ENCODE measurements at regions not wholly inside any gene's neighbourhood (a gene's known extent, or its start where the extent isn't known, plus 50 kb on each side); places are given as distances from the start of the nearest gene placed in this dataset.
"Not testable (repeated sequence)": the region's sequence is repeated elsewhere in the genome, so short reads cannot be mapped to it uniquely, and the experiment has no call there.

- no peak for DNase-seq (ENCODE audit: low spot score)
- no peak overlapping the region for H3K4me3 Mint-ChIP-seq
- no peaks in the 10 kb centered on the region for H3K36me3 Mint-ChIP-seq (ENCODE audit: low read depth)
- H3K27me3 Mint-ChIP-seq (ENCODE audit: low read depth) = no peaks in the 10 kb centered on the region
- no peaks in the 10 kb centered on the region for H3K4me1 Mint-ChIP-seq (ENCODE audit: low read depth)
- H3K27ac Mint-ChIP-seq = no peak overlapping the region
- peaks cover 27% of the 10 kb centered on the region for H3K9me3 Mint-ChIP-seq
These were observed 165.9 kb upstream of the ARHGAP5 start for GRCh38 chr14:31911160-31911559.

- H3K4me1 Mint-ChIP-seq (ENCODE audit: low read depth) = no peaks in the 10 kb centered on the region
- H3K4me3 Mint-ChIP-seq = no peak overlapping the region
- no peaks in the 10 kb centered on the region for H3K27me3 Mint-ChIP-seq (ENCODE audit: low read depth)
- H3K9me3 Mint-ChIP-seq = peaks cover 27% of the 10 kb centered on the region
- DNase-seq (ENCODE audit: low spot score) = no peak
- H3K27ac Mint-ChIP-seq = no peak overlapping the region
- H3K36me3 Mint-ChIP-seq (ENCODE audit: low read depth) = no peaks in the 10 kb centered on the region
These were observed 163.7 kb upstream of the ARHGAP5 start for GRCh38 chr14:31913370-31913769.

GRCh38 chr14:31918289-31918688 is 158.8 kb upstream of the ARHGAP5 start:
- not testable (repeated sequence) for H3K27ac Mint-ChIP-seq; H3K9me3 Mint-ChIP-seq; H3K36me3 Mint-ChIP-seq (ENCODE audit: low read depth); H3K4me1 Mint-ChIP-seq (ENCODE audit: low read depth); DNase-seq (ENCODE audit: low spot score); H3K4me3 Mint-ChIP-seq; H3K27me3 Mint-ChIP-seq (ENCODE audit: low read depth)

GRCh38 chr14:31920001-31920400 is 157.1 kb upstream of the ARHGAP5 start:
- Mint-ChIP-seq H3K9me3 (no peaks in the 10 kb centered on the region), H3K27ac (no peak overlapping the region), H3K4me1 (ENCODE audit: low read depth) (no peaks in the 10 kb centered on the region), H3K36me3 (ENCODE audit: low read depth) (no peaks in the 10 kb centered on the region), H3K27me3 (ENCODE audit: low read depth) (no peaks in the 10 kb centered on the region), H3K4me3 (no peak overlapping the region)
- DNase-seq (ENCODE audit: low spot score) = no peak

GRCh38 chr14:31920989-31921650 is 156.0 kb upstream of the ARHGAP5 start:
- no peak overlapping the region for H3K27ac Mint-ChIP-seq
- H3K27me3 Mint-ChIP-seq (ENCODE audit: low read depth) = peaks cover 2% of the 10 kb centered on the region
- no peak overlapping the region for H3K4me3 Mint-ChIP-seq
- H3K9me3 Mint-ChIP-seq = no peaks in the 10 kb centered on the region
- no peaks in the 10 kb centered on the region for H3K4me1 Mint-ChIP-seq (ENCODE audit: low read depth)
- no peak for DNase-seq (ENCODE audit: low spot score)
- H3K36me3 Mint-ChIP-seq (ENCODE audit: low read depth) = no peaks in the 10 kb centered on the region

- H3K4me1 Mint-ChIP-seq (ENCODE audit: low read depth) = no peaks in the 10 kb centered on the region
- peaks cover 2% of the 10 kb centered on the region for H3K27me3 Mint-ChIP-seq (ENCODE audit: low read depth)
- DNase-seq (ENCODE audit: low spot score) = no peak
- no peaks in the 10 kb centered on the region for H3K9me3 Mint-ChIP-seq
- H3K27ac Mint-ChIP-seq = no peak overlapping the region
- no peak overlapping the region for H3K4me3 Mint-ChIP-seq
- H3K36me3 Mint-ChIP-seq (ENCODE audit: low read depth) = no peaks in the 10 kb centered on the region
These were observed 155.4 kb upstream of the ARHGAP5 start for GRCh38 chr14:31921721-31922120.

GRCh38 chr14:31926123-31926522 is 151.0 kb upstream of the ARHGAP5 start:
- H3K9me3 Mint-ChIP-seq = no peaks in the 10 kb centered on the region
- no peak overlapping the region for H3K4me3 Mint-ChIP-seq
- H3K36me3 Mint-ChIP-seq (ENCODE audit: low read depth) = no peaks in the 10 kb centered on the region
- peaks cover 9% of the 10 kb centered on the region for H3K4me1 Mint-ChIP-seq (ENCODE audit: low read depth)
- peaks cover 2% of the 10 kb centered on the region for H3K27me3 Mint-ChIP-seq (ENCODE audit: low read depth)
- H3K27ac Mint-ChIP-seq = no peak overlapping the region
- no peak for DNase-seq (ENCODE audit: low spot score)

- no peak overlapping the region for H3K4me3 Mint-ChIP-seq
- peaks cover 2% of the 10 kb centered on the region for H3K27me3 Mint-ChIP-seq (ENCODE audit: low read depth)
- no peak for DNase-seq (ENCODE audit: low spot score)
- no peaks in the 10 kb centered on the region for H3K9me3 Mint-ChIP-seq
- no peaks in the 10 kb centered on the region for H3K36me3 Mint-ChIP-seq (ENCODE audit: low read depth)
- H3K27ac Mint-ChIP-seq = peak overlapping the region; percentile 45
- peaks cover 9% of the 10 kb centered on the region for H3K4me1 Mint-ChIP-seq (ENCODE audit: low read depth)
These were observed 150.3 kb upstream of the ARHGAP5 start for GRCh38 chr14:31926652-31927347.

GRCh38 chr14:31927348-31927832 is 149.7 kb upstream of the ARHGAP5 start:
- peaks cover 2% of the 10 kb centered on the region for H3K27me3 Mint-ChIP-seq (ENCODE audit: low read depth)
- no peak overlapping the region for H3K4me3 Mint-ChIP-seq
- H3K9me3 Mint-ChIP-seq = no peaks in the 10 kb centered on the region
- H3K36me3 Mint-ChIP-seq (ENCODE audit: low read depth) = no peaks in the 10 kb centered on the region
- peak; percentile 55 for DNase-seq (ENCODE audit: low spot score)
- peaks cover 9% of the 10 kb centered on the region for H3K4me1 Mint-ChIP-seq (ENCODE audit: low read depth)
- H3K27ac Mint-ChIP-seq = peak overlapping the region; percentile 45

GRCh38 chr14:31930070-31930469 is 147.0 kb upstream of the ARHGAP5 start:
- no peak for DNase-seq (ENCODE audit: low spot score)
- no peaks in the 10 kb centered on the region for H3K9me3 Mint-ChIP-seq
- H3K4me3 Mint-ChIP-seq = no peak overlapping the region
- H3K27ac Mint-ChIP-seq = no peak overlapping the region
- H3K27me3 Mint-ChIP-seq (ENCODE audit: low read depth) = peaks cover 2% of the 10 kb centered on the region
- no peaks in the 10 kb centered on the region for H3K36me3 Mint-ChIP-seq (ENCODE audit: low read depth)
- peaks cover 11% of the 10 kb centered on the region for H3K4me1 Mint-ChIP-seq (ENCODE audit: low read depth)

- Mint-ChIP-seq H3K4me1 (ENCODE audit: low read depth) (peaks cover 12% of the 10 kb centered on the region), H3K27ac (no peak overlapping the region), H3K9me3 (no peaks in the 10 kb centered on the region), H3K36me3 (ENCODE audit: low read depth) (no peaks in the 10 kb centered on the region), H3K4me3 (no peak overlapping the region), H3K27me3 (ENCODE audit: low read depth) (peaks cover 2% of the 10 kb centered on the region)
- DNase-seq (ENCODE audit: low spot score) = no peak
These were observed 146.4 kb upstream of the ARHGAP5 start for GRCh38 chr14:31930493-31931240.

GRCh38 chr14:31932675-31933074 is 144.4 kb upstream of the ARHGAP5 start:
- H3K4me1 Mint-ChIP-seq (ENCODE audit: low read depth) = peaks cover 9% of the 10 kb centered on the region

GRCh38 chr14:31933716-31934115 is 143.4 kb upstream of the ARHGAP5 start:
- Mint-ChIP-seq H3K4me1 (ENCODE audit: low read depth) (peaks cover 11% of the 10 kb centered on the region), H3K36me3 (ENCODE audit: low read depth) (no peaks in the 10 kb centered on the region), H3K4me3 (no peak overlapping the region), H3K27me3 (ENCODE audit: low read depth) (no peaks in the 10 kb centered on the region), H3K27ac (no peak overlapping the region), H3K9me3 (no peaks in the 10 kb centered on the region)
- no peak for DNase-seq (ENCODE audit: low spot score)

More at GRCh38 chr14:31932675-31933074, 144.4 kb upstream of the ARHGAP5 start:
- no peak overlapping the region for H3K4me3 Mint-ChIP-seq
- no peaks in the 10 kb centered on the region for H3K27me3 Mint-ChIP-seq (ENCODE audit: low read depth)
- no peak overlapping the region for H3K27ac Mint-ChIP-seq
- DNase-seq (ENCODE audit: low spot score) = no peak
- H3K9me3 Mint-ChIP-seq = no peaks in the 10 kb centered on the region
- no peaks in the 10 kb centered on the region for H3K36me3 Mint-ChIP-seq (ENCODE audit: low read depth)

GRCh38 chr14:31934767-31935266 is 142.3 kb upstream of the ARHGAP5 start:
- no peak for DNase-seq (ENCODE audit: low spot score)
- no peaks in the 10 kb centered on the region for H3K36me3 Mint-ChIP-seq (ENCODE audit: low read depth)
- no peak overlapping the region for H3K4me3 Mint-ChIP-seq
- H3K9me3 Mint-ChIP-seq = no peaks in the 10 kb centered on the region
- H3K4me1 Mint-ChIP-seq (ENCODE audit: low read depth) = peaks cover 11% of the 10 kb centered on the region
- H3K27ac Mint-ChIP-seq = no peak overlapping the region
- H3K27me3 Mint-ChIP-seq (ENCODE audit: low read depth) = no peaks in the 10 kb centered on the region
